Muscle of leg (tissue), 3 donors: ENCODE measurements at regions not wholly inside any gene's neighbourhood (a gene's known extent, or its start where the extent isn't known, plus 50 kb on each side); places are given as distances from the start of the nearest gene placed in this dataset.
A peak's percentile ranks its signal among the peaks of the same experiment; 100 is the strongest.

Experiments
- DNase-seq: peaks from one replicate; pipeline ENCODE4 v3.0.0; 2013
- H3K27ac ChIP-seq: one replicate; pipeline ENCODE4 v1.5.1; 2013; ENCODE audit warnings: mild to moderate bottlenecking, low read length, control low read depth
- H3K27me3 ChIP-seq: one replicate; pipeline ENCODE4 v1.6.1; 2013; ENCODE audit warnings: low read length; ENCODE audit not compliant: control insufficient read depth, insufficient read depth
- H3K36me3 ChIP-seq: one replicate; pipeline ENCODE4 v1.6.1; 2013; ENCODE audit warnings: low read length; ENCODE audit not compliant: control insufficient read depth, insufficient read depth
- H3K4me1 ChIP-seq: one replicate; pipeline ENCODE4 v1.6.1; 2013; ENCODE audit warnings: low read length; ENCODE audit not compliant: control insufficient read depth, insufficient read depth
- H3K4me3 ChIP-seq: one replicate; pipeline ENCODE4 v1.5.1; 2013; ENCODE audit warnings: low read length, control low read depth
- H3K9me3 ChIP-seq: replicated peaks from 2 replicates; pipeline ENCODE4 v1.6.1; 2013; ENCODE audit warnings: low read depth, low read length; ENCODE audit not compliant: control insufficient read depth
- WGBS: methylation state at CpG from one replicate; pipeline ENCODE4 v1.1.5; 2013; ENCODE audit warnings: missing lambda C conversion rate; ENCODE audit not compliant: insufficient coverage; 5-methylcytosine and 5-hydroxymethylcytosine counted together

DNA sequence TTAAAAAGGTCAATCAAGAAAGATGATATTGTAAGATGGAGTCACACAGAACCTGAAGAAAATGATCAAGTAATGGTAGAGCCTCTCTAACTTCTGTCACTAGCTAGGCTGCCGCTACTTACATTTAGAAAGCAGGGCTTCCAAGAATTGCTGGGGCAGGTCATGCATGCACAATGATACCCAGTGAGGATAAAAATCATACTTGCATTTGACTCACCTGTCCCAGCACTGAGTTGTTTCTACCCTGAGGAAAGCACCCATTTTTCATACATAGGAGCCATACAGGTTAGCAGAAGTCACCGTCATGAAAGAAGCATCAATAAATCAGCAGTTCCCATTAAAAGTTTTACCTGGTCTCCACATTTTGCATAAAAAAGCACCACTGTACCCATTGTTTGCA lies 662.3 kb upstream of the FANCL start:
- no peak for DNase-seq
- Histone ChIP-seq H3K27me3 (no peaks in the 10 kb centered on the region), H3K4me1 (peaks cover 2% of the 10 kb centered on the region), H3K27ac (no peak overlapping the region), H3K9me3 (no peaks in the 10 kb centered on the region), H3K36me3 (no peaks in the 10 kb centered on the region), H3K4me3 (no peak overlapping the region)
- 89% methylated on average over 1 of the region's 2 CpGs for WGBS

DNA sequence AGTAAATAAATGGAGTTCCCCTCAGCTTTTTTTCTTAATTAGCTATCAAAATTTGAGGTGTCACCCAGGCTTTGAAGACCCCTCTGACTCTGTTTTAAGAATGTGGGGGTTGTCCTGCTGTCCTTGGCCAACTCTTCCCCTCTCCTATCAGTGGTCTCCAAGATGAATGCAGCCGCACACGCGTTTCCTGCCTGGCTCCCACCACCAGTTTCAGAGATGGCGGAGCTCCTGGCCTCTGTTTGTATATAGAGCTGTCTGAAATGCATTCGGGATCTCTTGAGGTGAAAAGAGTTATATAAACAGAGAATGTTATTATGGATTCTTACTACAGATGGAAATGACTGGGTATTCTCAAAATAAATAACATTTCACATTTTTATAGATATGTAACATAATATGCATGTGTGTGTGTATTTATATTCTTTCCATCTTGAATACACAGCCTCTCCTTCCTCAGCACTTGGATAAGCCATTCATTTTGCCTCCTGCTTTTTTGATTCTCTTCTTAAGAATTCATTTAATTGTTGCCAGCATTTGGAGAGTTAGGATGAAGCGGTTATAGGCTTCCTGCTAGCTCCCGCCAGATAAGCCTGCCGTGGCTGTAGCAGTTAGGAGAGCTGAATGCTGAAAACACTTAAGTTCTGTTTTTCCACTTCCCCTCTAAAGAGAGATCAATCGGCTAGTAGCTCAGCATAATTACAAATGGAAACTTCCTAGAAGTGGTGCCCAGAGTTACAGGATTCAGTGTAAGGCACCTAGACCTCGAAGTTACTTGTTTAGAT lies 659.3 kb upstream of the FANCL start:
- no peak overlapping the region for H3K27ac ChIP-seq
- no peaks in the 10 kb centered on the region for H3K36me3 ChIP-seq
- no peaks in the 10 kb centered on the region for H3K9me3 ChIP-seq
- DNase-seq: peak; percentile 76
- H3K4me1 ChIP-seq: peaks cover 2% of the 10 kb centered on the region
- H3K4me3 ChIP-seq: no peak overlapping the region
- no CpG with 5 or more reads among the region's 10 CpGs for WGBS
- no peaks in the 10 kb centered on the region for H3K27me3 ChIP-seq

DNA sequence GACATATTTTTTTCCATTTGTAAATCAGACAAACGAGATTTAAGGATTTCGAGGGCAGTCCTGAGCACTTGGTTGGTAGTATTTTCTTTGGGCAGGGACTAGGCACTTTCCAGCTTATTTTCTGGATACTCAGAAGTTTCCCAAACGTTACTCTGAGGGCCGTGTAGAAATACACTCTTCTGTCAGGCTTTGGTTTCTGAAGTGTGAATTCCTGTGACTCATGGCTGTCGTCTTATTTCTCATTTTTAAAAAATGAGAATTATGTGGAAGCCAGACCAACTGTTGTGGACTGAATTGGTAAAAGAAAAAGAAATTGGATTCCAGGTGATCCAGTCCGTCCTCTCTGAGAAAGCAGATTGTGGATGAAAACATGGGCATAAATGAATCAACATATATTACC lies 658.6 kb upstream of the FANCL start:
- no peaks in the 10 kb centered on the region for H3K36me3 ChIP-seq
- H3K9me3 ChIP-seq: no peaks in the 10 kb centered on the region
- no peak overlapping the region for H3K27ac ChIP-seq
- 85% methylated on average over 3 of the region's 6 CpGs for WGBS
- no peak for DNase-seq
- H3K27me3 ChIP-seq: no peaks in the 10 kb centered on the region
- H3K4me1 ChIP-seq: peaks cover 2% of the 10 kb centered on the region
- no peak overlapping the region for H3K4me3 ChIP-seq

DNA sequence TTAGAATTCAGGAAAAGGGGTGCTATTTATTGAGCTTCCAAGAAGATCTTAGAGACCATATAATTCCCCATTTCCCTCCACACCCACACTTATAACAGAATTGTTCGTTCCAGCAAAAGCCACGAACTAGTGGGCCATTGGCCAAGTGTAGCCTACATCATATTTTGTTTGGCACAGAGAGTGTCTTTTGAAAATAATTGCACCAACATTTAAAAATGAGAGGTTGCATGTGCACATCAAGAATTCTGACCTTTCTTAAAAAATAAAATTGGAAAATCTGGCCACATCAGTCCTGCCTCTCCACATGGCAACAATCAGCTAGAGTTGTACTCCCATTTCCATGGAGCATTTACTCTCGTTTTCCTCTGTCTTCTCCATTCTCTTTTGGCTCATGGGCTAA lies 655.5 kb upstream of the FANCL start:
- H3K4me3 ChIP-seq: no peak overlapping the region
- peak; percentile 62 for DNase-seq
- 30% methylated on average over 2 of the region's 3 CpGs for WGBS

DNA sequence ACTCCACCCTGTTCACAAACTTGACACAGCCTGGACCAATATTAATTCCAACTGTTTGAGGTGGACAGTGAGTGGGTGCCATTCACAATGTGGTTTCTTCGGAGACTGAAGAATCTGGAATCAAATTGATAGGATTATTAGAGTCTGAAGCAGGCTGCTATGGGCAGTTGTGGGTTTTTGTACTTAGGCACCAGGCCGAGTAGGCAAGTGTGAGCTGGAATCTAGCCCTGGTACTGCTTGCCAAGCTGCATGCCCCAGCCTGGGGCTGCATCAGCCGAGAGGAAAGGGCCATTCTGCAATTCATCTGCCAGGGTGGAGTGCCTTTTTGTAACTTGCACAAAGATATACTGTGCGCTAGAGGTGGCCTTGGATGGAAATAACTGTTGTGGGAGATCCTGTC lies 654.7 kb upstream of the FANCL start:
- 92% methylated on average over 2 of the region's 4 CpGs for WGBS
- H3K36me3 ChIP-seq: no peaks in the 10 kb centered on the region
- no peaks in the 10 kb centered on the region for H3K9me3 ChIP-seq
- peaks cover 2% of the 10 kb centered on the region for H3K4me1 ChIP-seq
- no peaks in the 10 kb centered on the region for H3K27me3 ChIP-seq
- H3K27ac ChIP-seq: no peak overlapping the region
- H3K4me3 ChIP-seq: no peak overlapping the region
- DNase-seq: no peak

More for the DNA sequence above, 655.5 kb upstream of the FANCL start:
- no peak overlapping the region for H3K27ac ChIP-seq
- no peaks in the 10 kb centered on the region for H3K36me3 ChIP-seq
- no peaks in the 10 kb centered on the region for H3K27me3 ChIP-seq
- peaks cover 2% of the 10 kb centered on the region for H3K4me1 ChIP-seq
- no peaks in the 10 kb centered on the region for H3K9me3 ChIP-seq

DNA sequence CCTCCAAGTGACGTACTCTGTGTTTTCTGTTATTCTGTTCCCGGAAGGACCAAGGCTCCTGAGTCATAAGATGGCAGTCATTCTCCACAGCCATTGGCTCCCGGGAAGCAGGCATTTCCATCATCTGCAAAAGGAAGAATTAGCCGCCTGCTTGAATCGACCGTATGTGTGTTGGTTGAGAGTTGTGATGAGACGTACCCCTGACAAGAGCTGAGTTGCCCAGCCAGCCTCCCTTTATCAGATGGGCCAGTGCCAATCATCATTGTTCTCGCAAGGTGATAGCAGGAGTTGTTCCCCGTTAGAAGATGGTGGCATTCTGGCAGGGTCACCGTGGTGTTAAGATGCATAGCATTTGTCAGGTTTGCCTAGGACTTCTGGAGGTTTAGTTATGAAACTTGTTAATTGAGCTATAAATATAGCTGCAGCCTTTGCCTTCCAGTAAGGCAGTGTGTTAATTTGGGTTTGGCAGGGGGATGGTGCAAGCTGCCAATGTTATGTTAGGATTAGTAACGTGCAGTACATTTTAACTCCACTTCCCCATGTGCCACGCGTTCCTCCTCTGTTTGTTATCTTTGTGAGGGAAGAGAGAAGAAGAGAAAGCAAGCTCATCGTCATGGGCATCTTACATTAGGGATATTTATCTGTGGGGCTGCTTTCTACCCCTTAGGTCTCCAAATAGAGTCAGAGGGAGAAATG lies 652.7 kb upstream of the FANCL start:
- 90% methylated on average over 7 of the region's 14 CpGs for WGBS
- no peaks in the 10 kb centered on the region for H3K9me3 ChIP-seq
- DNase-seq: no peak
- H3K27ac ChIP-seq: no peak overlapping the region
- no peak overlapping the region for H3K4me3 ChIP-seq
- no peaks in the 10 kb centered on the region for H3K4me1 ChIP-seq
- no peaks in the 10 kb centered on the region for H3K27me3 ChIP-seq
- H3K36me3 ChIP-seq: no peaks in the 10 kb centered on the region

DNA sequence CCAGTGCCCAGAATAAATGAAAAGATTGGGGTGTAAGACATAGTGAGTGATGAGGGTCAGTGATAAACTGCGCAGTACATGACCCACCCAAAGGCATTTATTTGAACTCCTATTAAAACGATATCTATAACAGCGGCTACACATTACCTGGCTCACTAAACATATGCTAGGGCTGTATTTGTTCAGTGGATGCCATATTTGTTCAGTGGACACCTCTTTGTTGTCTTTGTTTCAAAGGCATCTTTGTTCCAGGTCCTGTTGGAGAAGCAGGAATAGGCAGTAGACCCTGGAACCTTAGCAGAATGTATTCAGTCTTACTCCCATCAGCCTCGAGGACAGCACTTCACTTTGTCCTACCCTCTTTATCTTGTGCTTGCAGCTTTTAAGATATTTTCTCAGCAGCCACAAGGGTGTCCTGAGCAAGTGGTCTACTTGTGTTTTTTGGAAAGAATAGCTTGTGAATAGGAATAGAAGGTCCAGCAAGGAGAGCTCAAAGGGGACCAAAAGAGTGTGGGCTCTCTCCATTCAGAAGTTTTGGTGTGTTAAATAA lies 650.8 kb upstream of the FANCL start:
- H3K36me3 ChIP-seq: no peaks in the 10 kb centered on the region
- H3K4me3 ChIP-seq: no peak overlapping the region
- H3K27ac ChIP-seq: no peak overlapping the region
- H3K4me1 ChIP-seq: no peaks in the 10 kb centered on the region
- WGBS: no CpG with 5 or more reads among the region's 4 CpGs
- H3K9me3 ChIP-seq: no peaks in the 10 kb centered on the region
- DNase-seq: no peak
- no peaks in the 10 kb centered on the region for H3K27me3 ChIP-seq

DNA sequence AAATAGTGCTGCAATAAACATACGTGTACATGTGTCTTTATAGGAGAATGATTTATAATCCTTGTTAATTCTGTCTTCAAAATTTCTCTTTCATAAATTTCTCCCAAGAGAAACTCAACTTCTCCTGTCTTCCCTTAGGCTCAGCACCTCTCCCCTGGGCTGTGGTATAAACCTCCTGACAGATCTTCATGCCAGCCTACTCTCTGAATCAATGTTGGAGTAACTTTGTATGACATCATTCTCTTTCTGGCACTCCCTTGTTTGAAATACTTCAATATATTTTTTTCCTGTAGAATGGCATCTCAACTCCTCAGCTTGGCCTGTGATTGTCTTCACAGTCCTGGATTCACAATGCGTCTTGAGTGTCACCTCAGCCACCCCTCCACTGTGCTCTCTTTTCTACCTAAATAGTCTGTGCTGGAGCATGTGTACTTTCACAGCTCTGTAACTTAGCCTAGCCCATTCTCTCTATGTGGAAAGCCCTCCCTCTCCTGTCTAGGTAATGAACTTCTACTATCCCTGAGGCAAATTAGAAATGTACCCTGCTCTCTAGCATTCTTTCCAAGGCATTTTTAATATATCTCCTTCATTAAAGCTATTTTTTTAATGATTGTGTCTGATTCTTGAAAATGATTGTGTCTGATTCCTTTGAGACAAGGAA lies 649.9 kb upstream of the FANCL start:
- no peaks in the 10 kb centered on the region for H3K9me3 ChIP-seq
- no peak for DNase-seq
- no peaks in the 10 kb centered on the region for H3K27me3 ChIP-seq
- H3K27ac ChIP-seq: no peak overlapping the region
- H3K4me1 ChIP-seq: no peaks in the 10 kb centered on the region
- no peak overlapping the region for H3K4me3 ChIP-seq
- H3K36me3 ChIP-seq: no peaks in the 10 kb centered on the region
- WGBS: 78% methylated on average over 1 of the region's 2 CpGs

DNA sequence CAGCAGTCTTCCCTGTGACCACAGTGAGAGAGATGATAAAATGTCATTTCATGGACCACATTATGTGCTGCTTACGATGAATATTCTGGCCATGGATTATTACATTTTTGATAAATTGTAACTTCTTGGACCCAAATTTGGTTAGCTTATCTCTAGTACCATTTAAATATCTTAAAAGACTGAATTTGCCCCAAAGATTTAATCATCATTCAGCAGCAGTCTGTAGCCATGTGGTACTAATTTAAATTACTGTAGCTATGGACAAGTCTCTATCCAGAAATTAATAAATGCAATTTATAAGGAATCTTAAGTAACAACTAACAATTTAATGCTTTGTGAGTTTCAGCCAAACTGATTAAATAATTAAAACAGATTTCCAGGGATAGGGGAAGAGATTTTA lies 644.9 kb upstream of the FANCL start:
- Histone ChIP-seq H3K27me3 (no peaks in the 10 kb centered on the region), H3K4me3 (no peak overlapping the region), H3K27ac (no peak overlapping the region), H3K36me3 (no peaks in the 10 kb centered on the region), H3K4me1 (no peaks in the 10 kb centered on the region), H3K9me3 (no peaks in the 10 kb centered on the region)
- no peak for DNase-seq
- no CpG with 5 or more reads among the region's 1 CpG for WGBS

DNA sequence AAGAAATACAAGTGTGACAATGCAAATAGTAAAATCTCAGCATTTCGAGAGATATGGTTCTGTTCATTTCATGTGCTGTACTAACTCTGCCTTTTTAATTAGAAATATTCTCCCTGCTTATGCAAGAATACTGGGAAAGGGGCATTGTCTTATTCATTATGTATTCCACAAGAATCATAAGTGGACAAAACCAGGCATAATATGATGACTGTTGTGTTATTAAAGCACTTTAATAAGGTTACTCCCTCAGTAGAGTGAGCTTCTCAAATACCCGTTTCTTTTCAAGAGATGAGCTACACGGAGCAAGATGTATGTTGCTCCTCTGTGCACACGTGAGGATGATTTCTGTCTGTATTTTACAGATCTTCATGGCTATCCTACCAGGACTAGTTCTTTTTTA lies 638.7 kb upstream of the FANCL start:
- Histone ChIP-seq H3K36me3 (no peaks in the 10 kb centered on the region), H3K27me3 (no peaks in the 10 kb centered on the region), H3K4me1 (peaks cover 4% of the 10 kb centered on the region), H3K4me3 (no peak overlapping the region), H3K9me3 (no peaks in the 10 kb centered on the region), H3K27ac (no peak overlapping the region)
- DNase-seq: no peak
- 82% methylated on average over 3 of the region's 4 CpGs for WGBS
